ENCODE measurements at regions not wholly inside any gene's neighbourhood (a gene's known extent, or its start where the extent isn't known, plus 50 kb on each side); places are given as distances from the start of the nearest gene placed in this dataset.

DNA sequence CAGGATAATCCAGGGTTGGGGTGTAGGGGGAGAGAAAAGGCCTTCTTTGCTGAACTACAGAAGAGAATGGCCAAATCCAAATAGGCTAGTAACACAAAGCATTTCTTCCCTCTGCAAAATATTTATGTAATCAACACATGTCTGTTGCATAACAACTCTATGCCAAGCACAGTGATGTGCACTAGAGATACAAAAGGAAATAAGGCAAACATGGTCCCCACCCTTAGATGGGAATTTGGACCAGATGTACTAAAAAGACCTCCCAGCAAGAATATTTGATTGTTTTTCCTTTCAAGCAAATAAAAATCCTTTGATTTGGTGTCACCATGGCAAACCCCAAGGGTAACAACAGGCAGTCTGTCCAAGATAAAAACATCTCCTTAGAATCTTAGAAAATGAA lies 177.6 kb upstream of the FGF13 start:
- TF ChIP-seq EZH2 (IDR thresholded peaks at IDR 0.05) (no peak), POLR2AphosphoS5 (IDR thresholded peaks at IDR 0.05; ENCODE audit: borderline replicate concordance, low read depth, low read length) (no peak)

All from SK-N-MC (cell line).